Femur (tissue), 1 donor: ENCODE measurements at regions not wholly inside any gene's neighbourhood (a gene's known extent, or its start where the extent isn't known, plus 50 kb on each side); places are given as distances from the start of the nearest gene placed in this dataset.

ENCODE experiments used
- DNase-seq: peaks from one replicate; pipeline ENCODE4 v3.0.0-alpha.2; 2017

DNA sequence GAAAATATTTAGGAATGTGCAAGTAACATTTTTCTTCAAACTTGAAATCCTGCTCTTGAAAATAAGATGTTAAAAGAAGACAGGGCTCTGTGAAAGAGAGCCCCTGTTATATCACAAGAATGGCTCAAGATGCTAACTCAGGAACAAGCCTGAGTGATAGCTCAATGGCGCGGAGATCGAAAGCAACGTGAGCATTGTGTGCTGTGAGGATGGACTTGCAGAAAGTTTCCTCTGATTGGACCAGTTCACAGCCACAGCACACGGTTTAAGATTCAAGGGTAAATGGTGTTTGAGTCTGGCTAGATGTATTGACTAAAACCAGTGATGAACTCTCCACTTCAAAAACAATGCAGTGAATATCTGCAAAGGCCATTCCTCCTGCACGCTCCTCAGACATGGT lies 2387.0 kb downstream of the MAT2B start:
- DNase-seq: no peak

DNA sequence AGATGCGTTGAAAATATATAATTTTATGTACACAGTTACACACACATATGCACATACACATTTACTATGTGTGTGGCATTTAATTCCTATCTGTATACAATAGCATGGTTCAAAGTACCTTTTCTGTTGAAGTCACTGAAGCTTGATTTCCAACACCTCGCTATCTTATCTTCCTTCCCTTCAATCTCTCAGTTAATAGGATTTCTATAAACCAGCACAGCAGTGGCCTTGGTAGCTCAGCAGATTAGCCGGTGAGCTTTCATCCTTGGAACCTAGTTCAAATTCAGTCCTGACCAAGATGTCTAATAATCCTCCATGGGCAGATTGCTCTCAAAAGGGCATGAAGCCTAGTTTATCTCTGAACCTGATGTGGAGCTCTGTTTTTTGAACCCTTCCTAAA lies 2389.5 kb downstream of the MAT2B start:
- DNase-seq: no peak

DNA sequence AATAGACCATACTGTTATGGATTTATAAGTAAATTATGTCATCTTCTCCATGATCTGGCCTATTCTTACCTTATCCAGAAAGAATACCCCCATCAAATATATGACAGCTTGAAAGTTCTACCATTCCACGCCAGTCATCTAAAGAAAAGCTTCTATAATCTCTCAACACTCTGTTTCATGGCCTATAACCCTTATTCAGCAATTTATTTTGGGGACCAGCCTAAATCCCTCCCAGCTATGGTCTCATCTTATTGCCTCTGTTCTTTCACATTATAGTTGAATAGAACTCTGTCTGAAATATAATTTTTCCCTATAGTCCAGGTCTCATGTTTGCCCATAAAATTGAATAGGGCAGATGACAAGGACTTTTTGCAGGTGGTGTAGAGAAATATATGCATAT lies 2387.6 kb upstream of the WWC1 start:
- DNase-seq: no peak

DNA sequence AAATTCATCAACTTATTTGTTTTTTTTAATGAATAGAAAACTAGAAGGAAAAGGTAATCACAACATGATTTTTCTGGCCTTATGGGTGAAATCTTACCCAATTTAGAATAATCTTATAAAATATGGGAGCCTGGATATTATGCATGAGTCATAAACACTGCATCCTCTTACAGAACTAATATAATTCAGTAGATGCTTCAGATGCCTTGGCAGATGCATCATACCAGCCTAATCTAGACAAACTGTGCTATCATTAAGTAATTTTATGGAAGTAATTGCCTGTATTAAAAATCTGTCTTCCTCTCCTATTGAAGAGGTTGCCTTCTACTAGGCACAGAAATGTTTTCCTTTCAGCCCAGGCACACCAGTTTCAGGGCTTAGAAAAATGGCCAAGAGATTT lies 2384.6 kb upstream of the WWC1 start:
- DNase-seq: no peak

DNA sequence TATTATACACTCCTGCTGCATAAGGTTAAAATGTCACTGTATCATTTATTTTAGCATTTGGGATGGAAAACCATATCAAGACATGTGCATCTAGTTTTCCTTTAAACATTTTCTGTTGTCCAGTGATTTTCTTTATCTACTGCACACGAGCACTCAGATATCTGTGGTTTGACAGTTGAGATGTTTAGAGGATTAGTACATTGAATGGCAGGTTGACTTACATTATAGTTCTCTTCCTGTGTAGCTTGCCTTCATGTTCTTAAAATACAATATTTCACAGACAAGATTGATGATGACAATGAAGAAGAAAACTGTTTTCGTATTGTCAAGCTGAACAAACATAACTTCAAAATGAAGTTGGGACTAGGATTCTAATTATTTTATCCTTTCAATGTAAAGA lies 2378.4 kb upstream of the WWC1 start:
- DNase-seq: no peak

DNA sequence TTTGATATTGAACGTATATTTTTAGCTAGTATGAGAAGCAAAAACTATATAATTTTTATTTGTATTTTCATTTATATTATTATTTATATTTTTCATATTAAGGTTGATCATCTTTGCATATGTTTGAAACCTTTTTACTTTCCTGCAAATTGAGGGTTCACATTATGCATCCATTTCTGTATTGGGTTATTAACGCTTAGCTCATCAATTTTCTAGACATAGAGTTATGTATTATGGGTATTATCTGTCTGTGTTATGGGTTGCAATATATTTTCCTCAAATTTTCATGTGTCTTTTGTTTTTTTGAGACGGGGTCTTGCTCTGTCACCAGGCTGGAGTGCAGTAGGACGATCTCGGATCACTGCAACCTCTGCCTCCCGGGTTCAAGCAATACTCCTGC lies 2377.0 kb upstream of the WWC1 start:
- no peak for DNase-seq

DNA sequence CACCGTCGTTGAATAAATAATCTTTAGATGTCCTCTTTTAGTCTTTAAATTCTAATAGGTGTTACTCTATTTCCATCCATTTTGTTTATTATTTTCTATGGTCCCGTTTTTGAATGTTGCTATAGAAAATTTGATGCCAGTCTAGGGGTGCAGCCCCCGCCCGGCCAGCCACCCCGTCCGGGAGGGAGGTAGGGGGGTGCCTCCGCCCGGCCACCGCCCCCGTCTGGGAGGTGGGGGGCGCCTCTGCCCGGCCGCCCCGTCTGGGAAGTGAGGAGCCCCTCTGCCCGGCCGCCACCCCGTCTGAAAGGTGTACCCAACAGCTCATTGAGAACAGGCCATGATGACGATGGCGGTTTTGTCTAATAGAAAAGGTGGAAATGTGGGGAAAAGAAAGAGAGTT lies 2372.2 kb upstream of the WWC1 start:
- DNase-seq: no peak

DNA sequence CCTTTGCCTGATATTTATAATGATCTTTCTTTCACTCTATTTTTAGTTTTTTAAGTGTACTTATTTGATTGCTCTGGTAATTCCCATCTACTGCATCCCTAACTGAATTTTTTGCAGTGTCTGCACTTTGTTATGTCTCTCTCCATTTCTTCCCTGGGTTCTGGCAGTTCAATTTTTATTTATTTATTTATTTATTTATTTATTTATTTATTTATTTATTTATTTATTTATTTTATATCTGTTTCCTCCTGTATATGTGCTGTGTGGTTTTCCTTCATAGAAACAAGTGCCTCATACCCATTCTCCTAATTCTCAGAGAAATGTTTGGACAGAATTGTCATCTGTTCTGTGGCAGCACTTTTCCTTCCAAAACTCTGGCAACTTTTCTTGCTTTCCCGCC lies 2370.8 kb upstream of the WWC1 start:
- no peak for DNase-seq

DNA sequence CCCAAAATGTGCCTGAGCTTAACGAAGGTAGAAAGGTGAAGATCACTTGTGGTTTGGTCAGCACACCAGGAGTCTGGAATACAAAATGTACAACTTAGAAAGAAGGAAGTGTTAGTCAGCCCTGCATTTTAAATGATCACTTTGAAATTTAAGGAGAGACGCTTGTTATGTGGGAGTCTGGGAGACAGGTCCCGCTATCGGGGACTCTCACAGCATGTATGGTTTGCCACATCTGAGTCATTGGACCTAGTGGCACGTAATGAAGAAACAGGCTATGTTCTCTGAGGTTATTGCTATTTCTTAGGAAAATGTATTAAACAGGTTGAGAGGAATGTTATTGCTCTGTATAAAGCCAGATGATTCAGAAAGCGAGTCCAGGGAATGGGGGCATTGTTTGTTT lies 2362.5 kb upstream of the WWC1 start:
- no peak for DNase-seq

DNA sequence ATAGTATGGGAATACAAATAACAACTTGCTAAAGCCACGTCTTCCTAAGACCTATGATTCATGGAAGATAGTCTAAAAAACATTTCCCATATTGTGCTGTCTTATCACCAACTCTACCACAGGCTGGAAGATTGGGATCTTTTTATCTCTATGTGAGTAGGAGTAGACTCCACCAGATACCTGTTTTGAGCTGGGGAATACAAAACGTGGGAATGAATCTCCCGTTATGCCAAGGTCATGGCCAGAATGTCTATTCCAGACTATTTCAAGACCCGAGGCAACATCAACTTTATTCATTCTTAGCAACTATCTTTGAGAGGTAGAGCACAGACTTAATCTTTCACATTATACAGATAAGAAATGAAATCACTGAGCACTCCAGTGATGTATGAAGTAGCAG lies 2350.9 kb upstream of the WWC1 start:
- no peak for DNase-seq

DNA sequence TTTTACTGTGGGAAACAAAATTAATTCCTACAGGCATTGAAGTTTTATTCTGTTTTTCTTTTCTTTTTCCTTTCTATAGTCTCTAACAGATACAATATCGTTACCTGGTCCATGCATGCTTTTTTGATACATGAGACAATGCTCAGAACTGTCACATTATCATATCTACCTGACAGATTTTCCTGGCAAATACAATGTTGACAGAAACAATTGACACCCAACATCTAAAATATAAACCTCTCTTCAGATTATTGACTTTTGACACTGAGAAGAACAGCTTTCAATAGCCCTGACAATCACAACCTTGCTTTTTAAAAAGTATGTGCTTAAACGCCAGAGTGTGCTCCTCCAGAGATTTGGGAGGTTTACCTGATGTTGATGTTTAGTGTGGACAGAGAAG lies 2334.6 kb upstream of the WWC1 start:
- DNase-seq: no peak

DNA sequence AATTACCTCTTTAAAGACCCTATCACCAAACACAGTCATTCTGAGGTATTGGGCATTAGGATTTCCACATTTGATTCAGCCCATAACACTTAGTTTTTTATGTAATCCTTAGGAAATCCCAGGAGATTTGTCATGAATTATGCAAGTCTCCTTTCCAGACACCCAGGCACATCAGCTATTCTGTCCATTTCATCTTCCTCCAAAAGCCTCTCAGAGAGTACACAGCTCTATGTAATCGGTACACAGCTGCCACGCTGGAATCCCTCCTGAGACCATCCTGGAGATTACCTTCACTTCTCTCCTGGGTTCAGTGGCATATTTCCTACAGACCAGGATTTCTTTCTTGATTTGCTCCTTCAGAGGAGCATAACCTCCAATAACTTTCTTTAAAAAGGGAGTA lies 2309.8 kb upstream of the WWC1 start:
- DNase-seq: no peak

DNA sequence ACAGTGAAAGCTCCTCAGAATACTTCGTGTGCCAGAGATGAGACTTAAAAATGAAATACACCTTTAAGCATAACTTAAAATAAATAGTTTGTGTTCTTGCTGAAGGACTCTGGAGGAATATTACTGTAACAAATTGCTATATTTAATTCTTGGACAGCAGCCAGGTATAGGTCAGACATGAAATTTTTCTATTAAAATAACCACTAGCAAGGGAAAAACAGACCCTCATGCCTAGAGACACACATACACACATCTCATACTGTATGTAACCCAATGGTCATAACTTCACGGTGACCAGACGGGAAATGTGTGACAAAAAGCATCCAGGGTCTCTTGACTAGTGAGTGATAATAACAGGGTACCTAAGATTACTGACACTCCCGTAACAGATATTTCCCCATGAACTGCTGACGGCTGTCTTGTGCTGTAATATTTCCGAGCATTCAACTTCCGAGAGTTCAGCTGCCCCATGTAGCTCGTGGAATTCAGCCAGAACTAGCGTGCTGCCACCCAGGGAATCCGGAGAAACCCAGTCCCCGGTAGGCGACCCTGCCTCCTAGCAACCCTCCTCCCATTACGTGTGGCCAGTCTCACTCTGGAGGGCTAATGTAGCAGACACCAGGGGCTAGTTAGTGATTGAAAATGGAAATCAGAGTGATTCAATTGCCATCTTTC lies 2295.1 kb upstream of the WWC1 start:
- peak; percentile 32 for DNase-seq

DNA sequence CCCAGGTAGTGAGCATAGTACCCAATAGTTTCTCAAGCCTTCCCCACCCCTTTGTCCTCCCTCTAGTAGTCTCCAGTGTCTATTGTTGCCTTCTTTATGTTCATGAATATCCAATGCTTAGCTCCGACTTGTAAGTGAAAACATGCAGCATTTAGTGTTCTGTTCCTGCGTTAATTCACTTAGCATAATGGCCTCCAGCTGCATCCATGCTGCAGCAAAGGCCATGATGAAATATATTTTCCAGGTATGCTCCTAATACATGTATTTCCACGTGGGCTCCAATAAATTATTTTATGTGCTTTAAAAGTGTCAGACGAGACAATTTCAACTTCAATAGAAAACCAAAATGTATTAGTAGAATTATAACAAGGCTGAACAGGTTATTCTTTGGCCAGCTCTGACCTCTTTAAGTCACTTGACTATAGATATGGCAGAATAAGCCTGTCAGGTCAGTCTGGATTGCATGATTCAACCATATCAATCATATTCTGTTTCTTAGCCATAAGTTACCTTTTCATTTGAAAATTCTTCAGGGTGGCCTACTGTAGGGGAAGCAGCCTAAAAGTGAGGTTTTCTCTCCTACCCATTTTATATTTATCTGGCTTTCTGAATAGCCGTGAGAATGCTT lies 2291.6 kb upstream of the WWC1 start:
- DNase-seq: no peak

DNA sequence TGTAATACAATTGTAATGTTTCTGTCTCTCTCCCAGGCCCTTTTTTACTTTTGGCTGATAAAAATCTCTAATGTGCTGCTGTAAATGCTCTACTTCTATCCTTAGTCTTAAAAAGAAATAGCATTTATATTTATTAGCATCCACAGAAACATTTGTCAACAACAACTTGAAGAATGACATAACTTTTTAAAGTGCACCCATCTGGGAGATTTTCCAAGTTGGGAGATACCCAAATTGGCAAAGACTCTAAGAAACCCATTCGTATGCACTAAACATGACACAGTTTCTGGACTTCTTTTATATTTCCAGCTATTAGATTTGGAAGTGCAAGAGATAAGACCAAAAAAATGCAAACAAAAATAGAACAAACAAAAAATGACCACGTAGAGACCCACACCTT lies 2287.4 kb upstream of the WWC1 start:
- DNase-seq: no peak

DNA sequence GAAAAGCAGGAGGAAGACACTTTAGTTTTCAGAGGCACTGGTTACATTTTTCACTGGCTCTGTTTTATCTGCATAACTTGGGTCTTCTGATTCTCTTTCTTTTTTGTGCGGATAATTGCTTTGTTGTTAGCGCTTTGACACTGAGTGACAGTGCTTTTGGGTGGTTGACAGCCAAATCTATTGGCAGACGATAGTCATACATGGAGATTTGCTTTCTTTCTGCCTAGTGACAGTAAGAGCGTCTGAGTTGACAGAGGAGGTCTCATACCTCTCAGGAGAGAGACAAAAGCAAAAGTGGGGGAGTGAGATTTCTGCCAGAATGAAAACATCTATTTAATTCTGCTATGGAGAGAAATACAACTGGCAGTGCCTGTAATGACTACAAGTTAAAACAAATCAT lies 2278.0 kb upstream of the WWC1 start:
- DNase-seq: no peak

DNA sequence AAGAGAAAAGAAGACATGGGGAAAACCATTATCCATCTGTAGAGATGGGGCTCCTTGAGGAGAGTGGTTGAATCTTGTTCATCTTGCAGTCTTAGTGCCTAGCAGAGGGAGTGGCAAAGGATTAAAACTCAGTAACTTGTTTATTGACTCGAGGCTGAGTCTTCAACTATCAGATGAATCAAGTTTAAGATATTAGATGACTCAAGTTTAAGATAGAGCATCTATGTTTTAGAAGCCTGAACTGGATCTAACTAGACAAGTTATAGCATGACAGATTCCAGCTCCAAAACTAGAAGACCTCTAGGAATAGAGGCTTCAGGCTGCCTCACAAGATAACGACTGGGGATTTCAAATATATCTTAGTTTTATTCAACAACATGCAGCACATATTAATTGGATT lies 2277.2 kb upstream of the WWC1 start:
- DNase-seq: no peak

DNA sequence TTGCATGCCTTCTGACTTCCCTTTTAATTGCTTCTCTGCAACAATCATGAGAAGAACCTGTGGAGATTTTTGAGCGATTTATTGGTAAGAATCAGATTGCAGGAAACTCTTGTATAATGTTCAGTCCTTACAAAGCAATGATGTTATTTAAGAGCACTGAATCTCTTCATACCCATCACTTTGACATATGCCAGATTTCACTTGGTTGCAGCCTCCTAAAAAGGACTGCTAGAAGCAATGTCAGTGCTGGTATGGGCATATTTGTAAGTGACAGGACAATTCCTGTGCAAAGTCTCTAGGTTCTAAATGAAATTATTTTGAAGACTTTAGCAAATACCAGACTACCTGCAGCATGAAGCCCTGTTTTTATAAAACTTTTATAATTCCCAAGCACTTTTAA lies 2272.7 kb upstream of the WWC1 start:
- DNase-seq: no peak

DNA sequence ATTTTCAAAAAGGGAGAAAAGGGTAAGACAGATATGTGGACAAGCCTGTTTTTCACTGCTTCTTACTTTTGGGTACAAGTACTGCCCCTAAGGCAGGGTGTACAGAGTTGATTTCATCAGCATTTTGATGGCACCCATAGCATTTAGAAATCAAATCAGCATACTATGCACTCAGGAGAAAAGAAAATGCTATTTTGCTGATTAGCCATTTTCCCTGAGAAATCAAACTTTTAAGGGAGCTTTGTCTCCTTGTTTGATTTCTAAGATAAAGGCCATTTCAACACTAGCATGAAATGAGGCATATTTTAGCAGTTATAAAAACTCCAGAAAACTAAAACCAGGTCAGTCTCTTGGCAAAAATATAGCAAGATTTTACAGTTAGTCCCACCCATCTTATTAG lies 2269.4 kb upstream of the WWC1 start:
- no peak for DNase-seq

DNA sequence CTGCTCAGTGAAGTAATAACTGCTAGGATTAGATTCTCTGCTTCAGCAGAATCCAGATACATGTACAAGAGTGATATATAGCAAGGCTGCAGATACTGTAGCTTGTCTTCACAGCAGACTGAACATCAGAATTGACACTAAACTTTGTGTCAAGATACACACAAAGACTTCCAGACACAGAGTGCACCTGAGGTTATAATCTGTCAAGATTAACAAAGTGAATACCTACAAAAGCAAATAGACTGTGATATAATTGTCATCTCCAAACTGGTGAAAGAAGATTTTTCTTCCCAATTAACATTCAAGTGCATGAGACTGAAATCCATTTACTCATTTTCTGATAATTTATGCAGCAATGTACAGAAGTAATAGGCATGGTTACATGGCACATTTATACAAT lies 2266.5 kb upstream of the WWC1 start:
- DNase-seq: no peak

DNA sequence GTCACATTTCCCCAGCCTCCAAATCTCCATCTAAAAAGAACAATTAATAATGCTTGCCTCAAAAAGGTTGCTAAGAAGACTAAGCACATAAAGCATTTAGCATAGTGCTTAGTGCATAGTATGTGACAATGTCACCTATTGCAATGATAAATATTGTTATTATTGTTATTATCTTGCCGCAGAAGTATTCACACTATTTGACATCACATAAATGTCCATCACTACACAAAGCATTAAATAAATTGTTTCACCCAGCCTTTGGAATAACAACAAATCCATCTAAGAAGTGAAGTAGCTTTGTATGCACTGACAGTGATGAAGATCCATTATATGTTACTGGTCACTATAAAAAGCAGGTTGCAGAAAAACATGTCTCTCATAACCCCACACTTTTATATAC lies 2263.9 kb upstream of the WWC1 start:
- no peak for DNase-seq

DNA sequence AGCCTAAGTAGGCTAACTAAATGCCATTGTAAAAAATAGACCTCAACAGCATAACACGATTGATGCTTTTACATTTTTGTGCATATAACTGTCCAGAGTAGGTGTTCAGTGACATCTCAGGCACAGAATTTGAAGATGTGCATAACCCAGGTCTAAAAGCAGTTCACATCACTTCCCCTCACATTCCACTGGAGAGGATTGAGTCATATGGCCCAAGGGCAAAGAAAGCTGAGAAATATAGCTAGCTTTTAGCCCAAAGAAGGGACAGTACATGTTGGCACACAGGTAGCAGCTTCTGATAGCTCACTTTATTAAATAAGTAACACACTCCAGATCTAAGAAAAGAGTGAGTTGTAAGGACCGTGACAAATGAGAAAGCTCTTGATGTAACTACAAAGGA lies 2259.5 kb upstream of the WWC1 start:
- no peak for DNase-seq

DNA sequence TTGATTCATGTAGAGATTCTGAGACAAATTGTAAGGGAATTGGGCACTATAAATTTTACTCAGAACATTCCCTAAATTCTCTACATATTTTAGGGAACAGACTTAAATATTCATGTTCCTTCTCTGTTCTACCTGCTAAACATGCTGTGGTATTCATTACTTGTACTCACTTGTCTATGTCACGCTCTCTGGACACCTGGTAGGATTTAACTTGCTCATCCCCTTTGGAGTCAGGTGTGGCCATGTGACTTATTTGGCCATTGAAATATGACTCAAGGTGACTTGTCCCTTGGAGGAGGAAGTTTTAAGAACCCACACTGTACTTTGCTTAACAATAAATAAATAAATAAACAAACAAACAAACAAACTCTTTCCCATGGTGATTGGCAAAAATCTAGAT lies 2258.8 kb upstream of the WWC1 start:
- DNase-seq: no peak

DNA sequence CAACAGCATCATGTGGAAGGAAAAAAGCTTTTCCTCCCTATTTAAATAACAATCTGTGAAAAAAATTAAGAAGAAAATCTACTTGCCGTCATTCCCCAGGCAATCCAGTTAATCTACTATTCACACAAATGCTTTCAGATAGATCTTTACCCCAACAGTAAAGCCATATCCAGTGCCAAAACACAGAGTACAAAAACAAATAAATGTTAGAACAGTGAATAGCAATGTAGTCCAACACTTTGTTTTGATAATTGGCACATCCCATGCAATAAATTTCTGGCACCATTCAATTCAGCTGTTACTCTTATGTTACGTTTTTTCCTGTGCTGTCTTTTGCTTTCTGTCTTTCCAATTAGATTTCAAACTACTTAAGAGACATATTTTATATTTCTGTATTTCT lies 2245.5 kb upstream of the WWC1 start:
- DNase-seq: no peak

DNA sequence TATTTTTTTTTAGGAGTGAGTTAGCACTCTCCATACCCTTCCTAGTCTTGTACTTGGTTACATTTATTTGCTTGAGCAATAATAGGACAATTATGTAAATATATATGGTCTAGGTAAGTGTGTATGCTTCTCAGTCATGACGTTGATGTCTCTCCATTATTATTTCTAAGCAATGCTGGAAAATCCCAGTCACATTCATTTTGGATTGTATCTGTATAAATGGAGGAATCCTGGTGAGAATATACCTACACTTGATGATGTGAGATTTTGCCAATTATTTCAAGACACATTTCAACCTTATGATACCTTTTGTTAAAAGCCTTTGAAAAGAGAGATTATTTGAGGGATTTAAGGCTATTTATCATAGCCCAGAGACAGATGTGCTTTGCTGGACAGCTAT lies 2244.5 kb upstream of the WWC1 start:
- DNase-seq: no peak
